AG08395 (cell line): ENCODE measurements at regions not wholly inside any gene's neighbourhood (a gene's known extent, or its start where the extent isn't known, plus 50 kb on each side); places are given as distances from the start of the nearest gene placed in this dataset.

Experiments
- DNase-seq: peaks from one replicate; pipeline ENCODE4 v3.0.0; 2012; ENCODE audit warnings: mixed read lengths, low spot score

DNA sequence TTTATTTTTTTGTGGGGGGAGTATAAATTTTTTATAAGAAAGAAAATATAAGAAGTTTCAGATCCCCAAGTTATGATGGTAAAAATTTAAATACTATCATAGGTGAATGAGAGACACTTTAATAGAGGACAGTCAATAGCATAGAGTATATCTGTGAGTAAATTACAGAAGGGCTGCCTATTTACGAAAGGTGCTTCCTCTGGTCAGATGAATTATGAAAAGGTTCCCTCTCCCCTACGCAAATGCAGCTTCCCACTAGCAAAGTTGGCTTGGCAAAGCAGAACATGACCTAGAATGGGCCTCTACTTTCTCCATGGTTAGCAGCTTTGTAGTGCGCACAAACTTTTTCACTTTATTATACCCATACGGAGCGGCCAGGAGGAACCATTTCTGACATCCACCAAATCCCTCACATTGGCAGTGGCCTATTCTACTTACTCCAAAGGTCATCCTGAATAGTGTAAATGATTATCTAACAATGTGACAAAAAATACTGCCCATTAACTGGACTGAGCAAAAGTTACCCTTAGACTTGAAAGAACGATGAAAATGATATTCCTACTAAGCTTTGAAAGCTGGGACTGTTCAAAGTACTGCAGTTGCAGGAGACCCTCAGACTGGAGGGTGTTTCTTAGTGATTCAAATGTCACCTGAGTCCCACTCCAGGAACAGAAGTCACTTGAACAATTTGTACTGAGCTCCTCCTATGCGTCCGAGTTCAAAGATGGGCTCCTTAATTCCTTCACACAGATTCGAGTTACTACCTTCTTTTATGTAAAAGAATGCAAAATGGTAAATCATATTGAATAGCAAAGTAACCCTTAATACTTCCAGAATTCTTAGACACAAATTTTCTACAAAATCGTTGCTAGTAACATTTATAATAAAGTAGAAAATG, 148.5 kb downstream of the NOL4 start:
- DNase-seq = no peak

- DNase-seq = no peak
Observed at GRCh38 chr18:34061226-34061625, 163.5 kb downstream of the NOL4 start.

DNA sequence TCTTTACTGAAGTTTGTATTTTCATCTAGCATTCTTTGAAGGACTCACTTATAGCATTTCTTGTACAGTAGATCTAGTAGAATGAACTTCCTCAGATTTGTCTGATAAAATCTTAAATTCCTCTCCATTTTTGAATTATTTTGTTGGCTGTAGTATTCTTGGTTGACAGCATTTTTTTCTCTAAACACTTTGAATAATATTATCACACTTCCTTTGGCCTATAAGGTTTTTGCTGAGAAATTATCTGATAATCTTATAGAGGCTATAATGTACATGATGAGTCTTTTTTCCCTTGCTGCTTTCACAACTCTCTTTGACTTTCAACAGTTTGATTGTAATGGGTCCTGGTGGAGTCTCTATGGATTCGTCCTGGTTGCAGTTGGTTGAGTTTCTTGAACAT, 169.5 kb downstream of the NOL4 start:
- no peak for DNase-seq

DNA sequence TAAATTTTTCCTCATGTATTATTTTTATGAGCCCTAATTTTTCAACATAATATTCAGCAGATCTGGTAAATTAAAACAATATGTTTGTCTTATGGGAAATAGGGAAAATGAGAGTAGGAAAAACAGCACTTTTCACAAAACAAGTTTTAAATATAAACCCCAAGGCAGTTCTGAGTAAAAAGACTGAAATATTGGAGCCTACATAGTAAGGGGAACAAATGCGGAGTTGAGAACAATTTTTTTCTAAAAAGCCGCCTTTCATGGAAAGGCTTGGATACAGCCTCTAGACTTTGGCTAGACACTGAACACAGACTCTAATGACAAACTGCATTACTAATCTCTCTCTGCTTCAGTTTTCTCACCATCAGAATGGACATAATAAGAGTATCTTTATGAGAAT, 174.1 kb downstream of the NOL4 start:
- no peak for DNase-seq

DNA sequence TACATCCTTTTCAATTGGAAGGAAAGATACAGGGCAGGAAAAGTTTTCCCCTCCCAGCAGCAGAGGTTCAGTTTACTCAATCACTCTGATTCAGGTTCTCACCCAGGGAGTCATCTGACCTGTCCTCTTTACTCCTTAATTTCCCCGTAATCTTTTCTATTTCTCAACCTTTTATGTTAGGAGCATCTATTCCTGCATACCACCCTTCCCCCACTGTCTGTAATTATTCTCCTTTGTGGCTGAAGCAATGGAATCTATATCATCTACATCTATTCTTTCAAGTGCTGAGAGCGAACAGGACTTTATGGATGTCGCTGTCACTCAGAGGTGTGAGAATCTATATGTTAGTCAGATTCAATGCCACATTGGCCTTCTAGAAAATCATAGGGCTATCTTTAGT, 175.2 kb downstream of the NOL4 start:
- DNase-seq = no peak

- DNase-seq = no peak
Observed at GRCh38 chr18:34048423-34048822, 176.3 kb downstream of the NOL4 start.

- no peak for DNase-seq
Observed at GRCh38 chr18:34042423-34043146, 182.1 kb downstream of the NOL4 start.

GRCh38 chr18:34039611-34040010, 185.1 kb downstream of the NOL4 start:
- DNase-seq = no peak

GRCh38 chr18:34039201-34039600, 185.5 kb downstream of the NOL4 start:
- DNase-seq = no peak

DNA sequence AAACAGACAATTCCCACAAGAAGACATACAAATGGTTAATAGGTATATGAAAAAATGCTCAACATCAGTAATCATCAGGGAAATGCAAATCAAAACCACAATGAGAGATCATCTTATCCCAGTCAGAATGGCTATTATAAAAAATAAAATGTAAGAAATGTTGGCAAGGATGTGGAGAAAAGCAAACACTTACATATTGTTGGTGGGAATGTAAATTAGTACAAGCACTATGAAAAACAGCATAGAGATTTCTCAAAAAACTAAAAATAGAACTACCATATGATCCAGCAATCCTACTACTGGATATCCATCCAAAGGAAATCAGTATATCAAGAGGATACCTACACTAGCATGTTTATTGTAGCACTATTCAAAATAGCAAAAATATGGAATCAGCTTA, 186.6 kb downstream of the NOL4 start:
- no peak for DNase-seq

- no peak for DNase-seq
Observed at GRCh38 chr18:34033968-34034367, 190.7 kb downstream of the NOL4 start.

DNA sequence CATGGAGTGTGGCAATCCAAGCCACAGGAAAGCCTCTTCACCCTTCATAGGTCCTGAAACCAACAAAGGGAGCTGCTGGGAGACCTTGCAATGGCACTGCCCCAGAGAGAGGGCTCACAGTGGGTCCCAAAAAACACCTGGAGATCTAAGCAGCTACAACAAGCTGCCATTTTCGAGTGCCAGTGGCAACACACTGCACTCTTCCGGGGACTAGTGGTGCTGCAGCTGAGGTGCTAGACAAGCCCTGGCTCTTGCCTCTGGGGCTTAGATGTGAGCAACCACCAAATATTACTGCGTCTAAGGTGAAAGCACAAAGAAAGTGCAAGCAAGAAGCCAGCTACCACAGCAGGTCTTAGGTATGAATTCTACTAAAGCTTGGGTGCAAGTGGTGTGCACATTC, 192.9 kb downstream of the NOL4 start:
- no peak for DNase-seq

DNA sequence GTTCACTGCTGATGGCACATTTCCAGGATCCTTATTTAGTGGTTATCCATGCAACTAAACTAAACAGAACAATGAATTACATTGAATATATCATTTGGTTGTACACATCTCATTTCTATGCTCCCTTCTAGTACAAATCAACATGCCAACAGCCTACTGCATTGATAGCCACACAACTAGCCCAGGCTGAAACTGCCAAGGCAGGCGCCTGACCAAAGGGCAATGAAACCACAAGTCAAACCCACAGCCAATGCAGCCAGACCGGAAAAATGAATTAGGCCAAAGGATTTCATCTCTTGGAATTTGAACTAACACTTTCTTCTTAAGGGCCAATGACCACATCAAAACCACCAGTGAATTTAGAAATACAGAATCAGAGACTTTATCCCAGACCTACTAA, 196.4 kb downstream of the NOL4 start:
- no peak for DNase-seq

DNA sequence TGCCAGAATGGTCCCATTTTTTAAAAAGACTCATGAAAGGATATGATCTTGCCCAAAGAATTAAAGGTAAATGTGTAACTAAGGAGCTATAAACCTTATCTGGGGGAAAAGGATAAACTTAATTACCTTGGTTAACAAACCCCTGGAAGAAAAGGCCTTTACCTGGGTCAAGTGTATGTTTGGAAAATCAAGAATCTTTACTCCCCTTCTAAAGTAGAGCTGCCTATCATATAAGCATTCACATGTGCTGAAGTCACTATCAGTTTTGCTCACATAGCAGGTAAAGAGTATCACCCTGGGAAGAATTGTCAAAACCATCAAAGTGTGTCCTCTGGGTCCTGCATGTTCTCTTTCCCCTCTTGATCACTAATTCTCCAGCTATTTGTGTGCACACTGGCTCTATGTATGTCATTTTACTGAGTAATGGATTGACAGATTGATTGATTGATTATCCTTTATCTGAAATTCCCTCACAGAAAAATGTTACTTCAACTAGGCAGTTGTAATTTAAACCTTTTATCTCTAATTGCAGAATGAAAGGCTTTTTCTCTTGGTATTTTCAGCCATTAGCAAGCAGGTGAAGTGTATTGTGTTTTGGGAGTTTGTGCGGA, 199.4 kb downstream of the NOL4 start:
- DNase-seq = no peak

DNA sequence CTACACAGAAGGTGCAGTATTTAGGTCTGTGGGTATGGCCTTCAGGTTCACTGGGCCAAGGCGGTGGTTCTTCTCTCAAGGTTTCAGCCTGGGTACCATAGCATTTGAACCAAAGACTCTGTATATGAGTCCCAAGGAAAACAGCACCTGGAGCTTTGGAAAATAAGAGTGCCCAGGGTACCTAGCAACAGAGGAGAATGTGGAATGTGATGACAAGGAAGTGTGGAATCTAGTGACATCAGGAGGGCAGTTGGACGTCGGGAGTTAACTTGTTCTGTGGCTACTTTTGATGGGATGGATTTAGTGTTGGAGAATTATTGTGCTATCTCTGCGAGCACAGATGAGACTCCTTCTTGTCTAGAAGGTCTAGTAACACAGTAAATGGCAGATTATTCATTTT, 201.2 kb downstream of the NOL4 start:
- DNase-seq = no peak

DNA sequence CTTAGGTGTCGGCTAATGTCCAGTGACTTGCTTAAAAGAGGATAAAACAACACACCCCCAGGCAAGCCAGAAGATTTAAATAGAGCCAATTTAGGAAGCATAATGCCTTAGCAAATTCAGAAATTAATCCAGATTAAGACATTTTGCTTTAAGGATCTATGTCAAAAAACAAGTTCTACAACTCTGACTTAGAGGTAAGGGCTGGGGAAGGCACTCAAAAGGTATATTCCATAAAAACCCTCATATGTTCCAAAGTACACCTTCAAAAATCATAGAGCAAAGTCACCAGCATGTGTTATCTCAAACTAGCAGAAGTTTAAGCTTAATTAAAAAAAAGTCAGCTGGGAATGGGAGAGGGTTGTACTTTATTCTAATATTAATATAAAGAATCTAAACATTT, 206.4 kb downstream of the NOL4 start:
- DNase-seq = no peak

DNA sequence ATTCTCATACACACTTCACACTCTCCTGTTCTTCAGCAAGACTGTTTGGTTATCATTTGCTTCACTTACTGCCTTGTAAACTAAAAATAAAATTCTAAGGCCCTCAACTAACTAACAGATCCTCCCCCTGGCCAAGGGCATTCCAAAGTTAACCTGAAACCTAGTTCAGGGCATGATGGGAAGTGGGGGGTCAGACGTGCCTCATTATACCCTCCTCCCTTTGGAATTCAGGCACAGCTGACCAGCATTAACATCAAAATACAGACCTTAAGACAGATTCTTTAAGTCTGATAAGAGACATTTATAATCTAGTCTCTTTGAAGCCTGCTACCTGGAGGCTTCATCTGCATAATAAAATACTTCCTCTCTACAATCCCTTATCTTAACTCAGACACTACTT, 221.0 kb downstream of the NOL4 start:
- no peak for DNase-seq

DNA sequence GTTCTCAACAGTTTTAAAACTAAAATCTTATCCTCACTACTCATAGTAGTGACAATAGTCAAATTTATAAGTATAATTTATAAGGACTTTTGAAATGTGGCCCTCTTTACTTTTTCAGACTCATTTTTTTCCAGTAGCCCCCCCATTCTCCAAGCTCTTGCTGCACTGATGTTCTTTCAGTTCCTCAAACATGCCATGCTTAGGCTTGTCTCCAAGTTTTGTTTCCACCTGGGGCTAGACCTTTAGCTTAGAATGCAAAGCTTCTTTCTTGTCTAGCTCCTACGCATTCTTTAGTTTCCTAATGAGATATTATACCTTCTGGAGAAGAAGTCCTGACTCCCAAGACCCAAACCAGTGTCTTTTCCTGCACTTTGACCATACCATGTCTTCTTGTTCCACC, 222.6 kb downstream of the NOL4 start:
- DNase-seq = no peak

GRCh38 chr18:34001376-34001775, 223.3 kb downstream of the NOL4 start:
- DNase-seq = no peak

DNA sequence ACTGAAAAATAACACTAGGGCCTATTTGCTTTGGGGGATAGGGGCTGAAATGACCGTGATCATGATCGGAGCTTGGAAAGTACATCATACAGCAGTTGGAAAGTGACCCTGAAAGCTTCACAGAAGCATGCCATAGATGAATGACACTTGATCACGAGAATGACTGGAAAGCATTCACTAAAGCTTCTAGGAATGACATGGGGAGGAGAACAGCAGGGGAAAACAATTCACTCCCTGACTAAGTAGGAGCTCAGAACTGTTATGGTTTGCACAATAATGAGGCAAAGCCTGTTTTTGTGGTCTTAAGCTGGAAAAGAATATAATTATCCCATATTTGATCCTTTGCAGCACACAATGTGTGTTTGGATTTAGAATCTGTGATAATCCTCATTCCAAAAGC, 237.5 kb downstream of the NOL4 start:
- DNase-seq = no peak

DNA sequence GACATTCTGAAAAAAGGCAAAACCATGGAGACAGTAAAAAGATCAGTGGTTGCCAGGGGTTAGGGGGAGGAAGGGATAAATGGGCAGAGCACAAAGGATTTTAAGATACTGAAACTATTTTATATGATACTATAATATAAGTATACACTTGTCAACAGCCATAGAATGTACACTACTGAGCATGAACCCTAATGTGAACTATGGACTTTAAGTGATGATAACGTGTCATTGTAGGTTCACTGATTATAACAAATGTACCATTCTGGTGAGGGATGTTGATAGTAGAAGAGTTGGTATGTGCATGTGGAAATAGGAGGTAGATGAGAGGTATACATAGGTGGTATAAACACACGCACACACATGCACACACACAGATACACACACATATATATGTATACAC, 241.6 kb downstream of the NOL4 start:
- DNase-seq = no peak

DNA sequence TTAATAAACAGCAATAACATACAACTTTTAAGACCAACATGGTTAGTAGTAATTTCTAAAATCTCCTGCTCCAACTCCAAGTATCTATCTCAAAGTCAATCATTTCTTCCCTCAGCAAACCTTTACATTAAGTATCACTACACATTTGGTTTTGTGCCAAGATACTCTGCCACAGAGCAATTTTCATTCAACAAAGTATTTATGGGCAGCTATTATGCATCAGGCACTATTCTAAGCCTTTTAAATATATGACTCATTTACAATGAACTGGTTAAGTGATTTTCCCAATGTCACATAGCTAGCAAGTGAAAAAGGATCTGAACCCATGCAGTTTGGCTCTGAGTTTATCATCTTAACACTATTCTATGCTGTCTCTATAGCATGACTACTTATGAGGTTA, 264.3 kb downstream of the NOL4 start:
- DNase-seq = no peak

DNA sequence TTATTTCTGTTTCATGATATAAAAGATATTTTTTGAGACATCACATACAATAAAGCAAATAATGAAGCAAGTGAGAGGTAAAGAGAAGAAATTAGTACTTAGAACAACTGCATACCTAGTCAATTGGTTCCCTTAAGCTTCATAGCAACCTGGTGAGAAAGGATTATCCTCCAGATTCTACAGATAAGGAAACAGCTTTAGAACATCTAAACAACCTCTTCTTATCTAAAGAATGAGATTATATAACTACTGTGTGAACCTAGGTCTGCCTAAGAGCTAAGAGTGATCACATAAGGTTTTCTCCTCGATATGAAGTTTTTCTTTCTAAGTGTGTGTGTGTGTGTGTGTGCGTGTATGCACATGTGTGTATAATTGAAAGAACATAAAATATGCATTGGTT, 265.1 kb downstream of the NOL4 start:
- no peak for DNase-seq
